Adrenal gland (tissue), 5 donors: ENCODE measurements at regions not wholly inside any gene's neighbourhood (a gene's known extent, or its start where the extent isn't known, plus 50 kb on each side); places are given as distances from the start of the nearest gene placed in this dataset.

Experiments
- CTCF ChIP-seq, 6 experiments: fragments of 450-650 bp in 4 of 6; fragments of 200-600 bp in 2 of 6; sonication (generic) in 1 of 6; IDR thresholded peaks; 1 replicate in 5 of 6; 2 replicates in 1 of 6; pipeline versions ENCODE4 v1.5.1 to v1.8.0; 2016 to 2021; ENCODE audit warnings: antibody characterized with exemption in 6 of 6, mild to moderate bottlenecking in 2 of 6, moderate library complexity in 1 of 6
- POLR2A ChIP-seq, 2 donors: fragments of 450-650 bp; IDR thresholded peaks; one replicate each; pipeline ENCODE4 v1.6.1; 2017; ENCODE audit warnings: antibody characterized with exemption in 2 of 2, mild to moderate bottlenecking in 2 of 2, moderate library complexity in 1 of 2
- donor health status: DM: no; HTN: no; CAD: no.

- TF ChIP-seq CTCF (IDR thresholded peaks at IDR 0.05) (no peak), POLR2A (IDR thresholded peaks at IDR 0.05) (no peak)
Measured at GRCh38 chrY:12359867-12360266, 341.2 kb upstream of the USP9Y start.
